WTC11 (cell line): ENCODE measurements at regions not wholly inside any gene's neighbourhood (a gene's known extent, or its start where the extent isn't known, plus 50 kb on each side); places are given as distances from the start of the nearest gene placed in this dataset.

Experiments used
- CTCF ChIP-seq: fragments of 200-600 bp; IDR thresholded peaks from 2 replicates; pipeline ENCODE4 v1.8.0; 2022; ENCODE audit warnings: antibody characterized with exemption
- FOXJ3 ChIP-seq: sonication (generic); formaldehyde crosslinking; IDR thresholded peaks from 2 replicates; pipeline ENCODE4 v1.9.0; 2021; ENCODE audit warnings: missing genetic modification reagents, mild to moderate bottlenecking, borderline replicate concordance

- no peak for TF ChIP-seq FOXJ3 (CRISPR knock-in tag)
- no peak for TF ChIP-seq CTCF
Observed at GRCh38 chrX:134738986-134739740, 57.8 kb downstream of the PABIR2 start.
